IMR-90 (cell line): ENCODE measurements at regions not wholly inside any gene's neighbourhood (a gene's known extent, or its start where the extent isn't known, plus 50 kb on each side); places are given as distances from the start of the nearest gene placed in this dataset.

ENCODE experiments used
- ATAC-seq: fragments of 200-7000 bp; cut with Tn5 transposase; 2 replicates; pipeline ENCODE4 v1.9.1; 2020; ENCODE audit warnings: low read depth, mild to moderate bottlenecking, moderate library complexity
- BruUV-seq: library from RNA; stranded (reverse); fragments of 400-500 nt; replicated peaks from 2 replicates; lab custom pipeline; 2021; lab: Mats Ljungman, UMichigan
- CTCF ChIA-PET: fragments of 300-600 bp; formaldehyde crosslinking; extraction: SDS; loops from one replicate; lab custom pipeline; 2021; ENCODE audit warnings: antibody characterized with exemption; lab: Yijun Ruan, JAX
- POLR2A ChIA-PET: fragments of 300-600 bp; sonication (Branson Sonifier 250); formaldehyde crosslinking; loops from one replicate; lab custom pipeline; 2022; ENCODE audit warnings: antibody characterized with exemption; ENCODE audit not compliant: unreplicated experiment; lab: Charles Lee
- DNase-seq: peaks from one replicate; pipeline ENCODE4 v3.0.0; 2013
- H2AFZ ChIP-seq: replicated peaks from 2 replicates; pipeline ENCODE3; 2013; ENCODE audit warnings: low read length, mild to moderate bottlenecking; ENCODE audit not compliant: poor library complexity
- H2AK5ac ChIP-seq: 2 replicates; pipeline ENCODE4 v1.6.1; 2013; ENCODE audit warnings: low read depth, low read length, inconsistent platforms
- H2AK9ac ChIP-seq: replicated peaks from 2 replicates; pipeline ENCODE3; 2013; ENCODE audit warnings: mild to moderate bottlenecking, low read depth, low read length, moderate library complexity; ENCODE audit not compliant: poor library complexity
- H2BK120ac ChIP-seq: 2 replicates; pipeline ENCODE4 v1.6.1; 2013; ENCODE audit warnings: low read depth, low read length, inconsistent platforms
- H2BK15ac ChIP-seq: 3 replicates; pipeline ENCODE4 v1.6.1; 2013; ENCODE audit warnings: low read depth, low read length, inconsistent platforms
- H2BK20ac ChIP-seq: 2 replicates; pipeline ENCODE4 v1.6.1; 2013; ENCODE audit warnings: low read depth, mild to moderate bottlenecking, inconsistent platforms, low read length, moderate library complexity
- H2BK5ac ChIP-seq: 2 replicates; pipeline ENCODE4 v1.6.1; 2013; ENCODE audit warnings: mild to moderate bottlenecking, low read depth, low read length, inconsistent platforms; ENCODE audit not compliant: poor library complexity, severe bottlenecking
- H3K14ac ChIP-seq: replicated peaks from 2 replicates; pipeline ENCODE4 v1.6.1; 2013; ENCODE audit warnings: low read depth, low read length, inconsistent platforms
- H3K18ac ChIP-seq: 2 replicates; pipeline ENCODE4 v1.6.1; 2013; ENCODE audit warnings: low read depth, low read length, control low read depth
- H3K23ac ChIP-seq: 2 replicates; pipeline ENCODE4 v1.6.1; 2013; ENCODE audit warnings: low read depth, low read length, inconsistent platforms
- H3K27ac ChIP-seq: 2 replicates; pipeline ENCODE4 v1.5.1; 2013; ENCODE audit warnings: mild to moderate bottlenecking, control low read depth, low read length; ENCODE audit not compliant: insufficient read depth
- H3K27me3 ChIP-seq: 2 replicates; pipeline ENCODE4 v1.6.1; 2013; ENCODE audit warnings: low read length; ENCODE audit not compliant: control insufficient read depth, insufficient read depth
- H3K36me3 ChIP-seq: 2 replicates; pipeline ENCODE4 v1.6.1; 2013; ENCODE audit warnings: low read length, mixed read lengths; ENCODE audit not compliant: control insufficient read depth, insufficient read depth
- H3K4ac ChIP-seq: 2 replicates; pipeline ENCODE4 v1.6.1; 2013; ENCODE audit warnings: low read depth, low read length, inconsistent platforms
- H3K4me1 ChIP-seq: 2 replicates; pipeline ENCODE4 v1.6.1; 2013; ENCODE audit warnings: low read length, mixed read lengths; ENCODE audit not compliant: control insufficient read depth, insufficient read depth
- H3K4me2 ChIP-seq: 2 replicates; pipeline ENCODE4 v1.6.1; 2013; ENCODE audit warnings: low read depth, mild to moderate bottlenecking, control low read depth, low read length, moderate library complexity
- H3K4me3 ChIP-seq: 2 replicates; pipeline ENCODE4 v1.5.1; 2013; ENCODE audit warnings: low read depth, mild to moderate bottlenecking, control low read depth, low read length, moderate library complexity; ENCODE audit not compliant: insufficient read depth
- H3K56ac ChIP-seq: 2 replicates; pipeline ENCODE4 v1.6.1; 2013; ENCODE audit warnings: low read length, inconsistent platforms; ENCODE audit not compliant: insufficient read depth; ENCODE audit errors: extremely low read depth
- H3K79me1 ChIP-seq, 2 experiments: 2 replicates each; pipeline ENCODE4 v1.6.1; 2013; ENCODE audit warnings: low read length in 2 of 2, inconsistent platforms in 1 of 2, low read depth in 1 of 2
- H3K9ac ChIP-seq: 2 replicates; pipeline ENCODE4 v1.6.1; 2013; ENCODE audit warnings: low read depth, low read length, control low read depth
- H3K9me1 ChIP-seq: 2 replicates; pipeline ENCODE4 v1.6.1; 2013; ENCODE audit warnings: low read length, inconsistent platforms; ENCODE audit not compliant: insufficient read depth
- H3K9me3 ChIP-seq: 2 replicates; pipeline ENCODE4 v1.6.1; 2013; ENCODE audit warnings: low read length; ENCODE audit not compliant: control insufficient read depth, insufficient read depth
- H4K20me1 ChIP-seq: 2 replicates; pipeline ENCODE4 v1.6.1; 2013; ENCODE audit warnings: low read length, inconsistent platforms; ENCODE audit not compliant: insufficient read depth
- H4K5ac ChIP-seq: 2 replicates; pipeline ENCODE4 v1.6.1; 2013; ENCODE audit warnings: mild to moderate bottlenecking, low read depth, low read length, control low read depth
- H4K8ac ChIP-seq, 2 experiments: 2 replicates each; pipeline ENCODE4 v1.6.1; 2013; ENCODE audit warnings: low read depth in 2 of 2, low read length in 2 of 2, control low read depth in 1 of 2, inconsistent platforms in 1 of 2
- H4K91ac ChIP-seq: 2 replicates; pipeline ENCODE4 v1.6.1; 2013; ENCODE audit warnings: low read depth, low read length, inconsistent platforms; ENCODE audit not compliant: insufficient read depth
- BHLHE40 ChIP-seq: fragments of 150-350 bp; IDR thresholded peaks from 2 replicates; pipeline ENCODE4 v1.6.1; 2016; ENCODE audit warnings: mild to moderate bottlenecking, low read depth, low read length
- CEBPB ChIP-seq: IDR thresholded peaks from 2 replicates; pipeline ENCODE4 v1.6.1; 2012; ENCODE audit warnings: low read depth, low read length, improper control_type of control experiment
- CHD1 ChIP-seq: IDR thresholded peaks from 2 replicates; pipeline ENCODE4 v1.6.1; 2012; ENCODE audit warnings: low read depth, low read length, improper control_type of control experiment
- ELK1 ChIP-seq: fragments of 150-350 bp; IDR thresholded peaks from 2 replicates; pipeline ENCODE4 v1.6.1; 2016; ENCODE audit warnings: low read depth, mild to moderate bottlenecking, low read length, moderate library complexity, borderline replicate concordance
- MAFK ChIP-seq: IDR thresholded peaks from 2 replicates; pipeline ENCODE4 v1.6.1; 2012; ENCODE audit warnings: low read depth, low read length, improper control_type of control experiment
- MAZ ChIP-seq: IDR thresholded peaks from 2 replicates; pipeline ENCODE4 v1.6.1; 2012; ENCODE audit warnings: low read depth, mild to moderate bottlenecking, low read length, improper control_type of control experiment, moderate library complexity, borderline replicate concordance
- MXI1 ChIP-seq: IDR thresholded peaks from 2 replicates; pipeline ENCODE4 v1.6.1; 2012; ENCODE audit warnings: low read depth, mild to moderate bottlenecking, low read length, moderate library complexity, borderline replicate concordance
- POLR2A ChIP-seq: IDR thresholded peaks from 2 replicates; pipeline ENCODE4 v1.6.1; 2012; ENCODE audit warnings: mild to moderate bottlenecking, low read depth, low read length
- RAD21 ChIP-seq: IDR thresholded peaks from 2 replicates; pipeline ENCODE4 v1.6.1; 2012; ENCODE audit warnings: low read length, improper control_type of control experiment
- RFX5 ChIP-seq: IDR thresholded peaks from 2 replicates; pipeline ENCODE4 v1.8.0; 2012; ENCODE audit warnings: low read depth, mild to moderate bottlenecking, low read length, moderate library complexity
- SMC3 ChIP-seq: fragments of 150-350 bp; IDR thresholded peaks from 2 replicates; pipeline ENCODE4 v1.6.1; 2016; ENCODE audit warnings: low read depth, mild to moderate bottlenecking, antibody characterized with exemption, low read length, moderate library complexity
- dilution Hi-C: fragments of 300-500 bp; cut with HindIII; formaldehyde crosslinking; loops from one replicate; pipeline ENCODE4 v1.14.3; 2018; ENCODE audit warnings: low sequenced_read_pairs; ENCODE audit not compliant: unreplicated experiment
- in situ Hi-C: fragments of 300-500 bp; cut with MboI; formaldehyde crosslinking; loops from 3 replicates; pipeline ENCODE4 v1.14.3; 2019; ENCODE audit warnings: low sequenced_read_pairs, inconsistent platforms, mixed read lengths
- intact Hi-C: fragments of 100-400 bp; cut with micrococcal nuclease; formaldehyde crosslinking; loops from 2 replicates; pipeline ENCODE4 v1.10.0; 2022
- TF ChIP-seq, protein P1 (sequence below): conservative IDR thresholded peaks from 2 replicates; pipeline ENCODE4 v1.5.1; 2012; ENCODE audit warnings: mild to moderate bottlenecking, low read depth, low read length, improper control_type of control experiment
- TF ChIP-seq, protein P2 (sequence below): fragments of 150-350 bp; IDR thresholded peaks from 2 replicates; pipeline ENCODE4 v1.6.1; 2017; ENCODE audit warnings: mild to moderate bottlenecking, antibody characterized with exemption, low read length, low read depth

- Histone ChIP-seq H4K91ac (no peak overlapping the region), H3K9me3 (no peaks in the 10 kb centered on the region), H2AFZ (no peak overlapping the region), H3K56ac (no peak overlapping the region), H4K20me1 (no peaks in the 10 kb centered on the region), H3K9me1 (no peaks in the 10 kb centered on the region), H3K27ac (no peak overlapping the region), H2AK5ac (no peak overlapping the region), H4K5ac (no peak overlapping the region), H2AK9ac (no peak overlapping the region), H3K4me1 (no peaks in the 10 kb centered on the region), H2BK20ac (no peak overlapping the region), H3K36me3 (no peaks in the 10 kb centered on the region), H3K4ac (no peak overlapping the region), H2BK120ac (no peak overlapping the region), H3K23ac (no peak overlapping the region), H3K4me3 (no peak overlapping the region), H3K79me1 (no peaks in the 10 kb centered on the region), H3K18ac (no peak overlapping the region), H3K14ac (no peak overlapping the region), H4K8ac (no peak overlapping the region), H2BK5ac (no peak overlapping the region), H3K9ac (no peak overlapping the region), H3K4me2 (no peak overlapping the region), H3K27me3 (peaks cover 4% of the 10 kb centered on the region; the same call in 1 of the 2 replicates), H2BK15ac (no peak overlapping the region)
- CTCF ChIA-PET: no interaction called here
- TF ChIP-seq CHD1: no peak
- TF ChIP-seq, protein P1, sequence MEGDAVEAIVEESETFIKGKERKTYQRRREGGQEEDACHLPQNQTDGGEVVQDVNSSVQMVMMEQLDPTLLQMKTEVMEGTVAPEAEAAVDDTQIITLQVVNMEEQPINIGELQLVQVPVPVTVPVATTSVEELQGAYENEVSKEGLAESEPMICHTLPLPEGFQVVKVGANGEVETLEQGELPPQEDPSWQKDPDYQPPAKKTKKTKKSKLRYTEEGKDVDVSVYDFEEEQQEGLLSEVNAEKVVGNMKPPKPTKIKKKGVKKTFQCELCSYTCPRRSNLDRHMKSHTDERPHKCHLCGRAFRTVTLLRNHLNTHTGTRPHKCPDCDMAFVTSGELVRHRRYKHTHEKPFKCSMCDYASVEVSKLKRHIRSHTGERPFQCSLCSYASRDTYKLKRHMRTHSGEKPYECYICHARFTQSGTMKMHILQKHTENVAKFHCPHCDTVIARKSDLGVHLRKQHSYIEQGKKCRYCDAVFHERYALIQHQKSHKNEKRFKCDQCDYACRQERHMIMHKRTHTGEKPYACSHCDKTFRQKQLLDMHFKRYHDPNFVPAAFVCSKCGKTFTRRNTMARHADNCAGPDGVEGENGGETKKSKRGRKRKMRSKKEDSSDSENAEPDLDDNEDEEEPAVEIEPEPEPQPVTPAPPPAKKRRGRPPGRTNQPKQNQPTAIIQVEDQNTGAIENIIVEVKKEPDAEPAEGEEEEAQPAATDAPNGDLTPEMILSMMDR: no peak
- no peak for TF ChIP-seq BHLHE40
- no peak for TF ChIP-seq ELK1
- no peak for TF ChIP-seq RAD21
- TF ChIP-seq MXI1: no peak
- TF ChIP-seq MAFK: no peak
- no peak for TF ChIP-seq CEBPB
- no peak for TF ChIP-seq RFX5
- no peak for TF ChIP-seq MAZ
- no peak for TF ChIP-seq POLR2A
- TF ChIP-seq SMC3: no peak
- TF ChIP-seq, protein P2, sequence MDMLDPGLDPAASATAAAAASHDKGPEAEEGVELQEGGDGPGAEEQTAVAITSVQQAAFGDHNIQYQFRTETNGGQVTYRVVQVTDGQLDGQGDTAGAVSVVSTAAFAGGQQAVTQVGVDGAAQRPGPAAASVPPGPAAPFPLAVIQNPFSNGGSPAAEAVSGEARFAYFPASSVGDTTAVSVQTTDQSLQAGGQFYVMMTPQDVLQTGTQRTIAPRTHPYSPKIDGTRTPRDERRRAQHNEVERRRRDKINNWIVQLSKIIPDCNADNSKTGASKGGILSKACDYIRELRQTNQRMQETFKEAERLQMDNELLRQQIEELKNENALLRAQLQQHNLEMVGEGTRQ: no peak
- intact Hi-C loops: no loop called here
- dilution Hi-C loops: no loop called here
- ATAC-seq: no peak
- no TSS peak for BruUV-seq
- DNase-seq: no peak
- POLR2A ChIA-PET: no interaction called here
- in situ Hi-C loops: no loop called here
Observed at GRCh38 chr5:133713209-133713608, 100.9 kb upstream of the FSTL4 start.
